Astrocyte (in vitro differentiated cells and primary cell): ENCODE measurements at regions not wholly inside any gene's neighbourhood (a gene's known extent, or its start where the extent isn't known, plus 50 kb on each side); places are given as distances from the start of the nearest gene placed in this dataset.
"Not testable (repeated sequence)": the region's sequence is repeated elsewhere in the genome, so short reads cannot be mapped to it uniquely, and the experiment has no call there.

Experiments used
- DNase-seq: peaks from one replicate; pipeline ENCODE4 v3.0.0-alpha.2; 2010; ENCODE audit warnings: low read depth
- FAIRE-seq: peaks from 2 replicates; lab custom pipeline; 2011; peaks lifted over from hg19 to GRCh38; lab: Jason Lieb, UNC
- H2AFZ ChIP-seq: 2 replicates; pipeline ENCODE4 v1.6.0; 2012; ENCODE audit warnings: low read depth, low read length, inconsistent platforms
- H3K27ac ChIP-seq: 2 replicates; pipeline ENCODE4 v1.5.1; 2011; ENCODE audit warnings: low read depth, low read length, inconsistent platforms
- H3K27me3 ChIP-seq: 2 replicates; pipeline ENCODE4 v1.6.0; 2011; ENCODE audit warnings: low read length, inconsistent platforms; ENCODE audit not compliant: insufficient read depth
- H3K36me3 ChIP-seq: 2 replicates; pipeline ENCODE4 v1.5.1; 2011; ENCODE audit warnings: low read length, inconsistent platforms; ENCODE audit not compliant: insufficient read depth
- H3K4me1 ChIP-seq: 2 replicates; pipeline ENCODE4 v1.5.1; 2011; ENCODE audit warnings: low read length, inconsistent platforms; ENCODE audit not compliant: insufficient read depth
- H3K4me2 ChIP-seq: 2 replicates; pipeline ENCODE4 v1.6.0; 2012; ENCODE audit warnings: low read length, inconsistent platforms
- H3K4me3 ChIP-seq: 2 replicates; pipeline ENCODE4 v1.5.1; 2011; ENCODE audit warnings: low read depth, mild to moderate bottlenecking, low read length, inconsistent platforms; ENCODE audit not compliant: insufficient read depth
- H3K79me2 ChIP-seq: 2 replicates; pipeline ENCODE4 v1.6.0; 2012; ENCODE audit warnings: mild to moderate bottlenecking, low read length, inconsistent platforms; ENCODE audit not compliant: insufficient read depth
- H3K9ac ChIP-seq: 2 replicates; pipeline ENCODE4 v1.6.0; 2012; ENCODE audit warnings: mild to moderate bottlenecking, low read length, inconsistent platforms
- H3K9me3 ChIP-seq: 2 replicates; pipeline ENCODE4 v1.5.1; 2012; ENCODE audit warnings: low read depth, mild to moderate bottlenecking, low read length, inconsistent platforms; ENCODE audit not compliant: insufficient read depth
- H4K20me1 ChIP-seq: 2 replicates; pipeline ENCODE4 v1.6.0; 2012; ENCODE audit warnings: low read length, inconsistent platforms; ENCODE audit not compliant: insufficient read depth
- H3K27ac Mint-ChIP-seq: one replicate; pipeline ENCODE4 v1.8.0; 2021; ENCODE audit warnings: mild to moderate bottlenecking, mixed read lengths; ENCODE audit not compliant: unreplicated experiment
- H3K27me3 Mint-ChIP-seq: one replicate; pipeline ENCODE4 v1.8.0; 2021; ENCODE audit warnings: low read depth, mixed read lengths; ENCODE audit not compliant: unreplicated experiment
- H3K36me3 Mint-ChIP-seq: one replicate; pipeline ENCODE4 v1.8.0; 2021; ENCODE audit warnings: low read depth, mixed read lengths; ENCODE audit not compliant: unreplicated experiment
- H3K4me1 Mint-ChIP-seq: one replicate; pipeline ENCODE4 v1.8.0; 2021; ENCODE audit warnings: low read depth, mixed read lengths; ENCODE audit not compliant: unreplicated experiment
- H3K4me3 Mint-ChIP-seq: one replicate; pipeline ENCODE4 v1.8.0; 2021; ENCODE audit warnings: mild to moderate bottlenecking, moderate library complexity, mixed read lengths; ENCODE audit not compliant: unreplicated experiment
- H3K9me3 Mint-ChIP-seq: one replicate; pipeline ENCODE4 v1.8.0; 2021; ENCODE audit warnings: mild to moderate bottlenecking, mixed read lengths; ENCODE audit not compliant: unreplicated experiment
- EZH2 ChIP-seq: IDR thresholded peaks from 2 replicates; pipeline ENCODE4 v1.6.1; 2012; ENCODE audit warnings: mild to moderate bottlenecking, low read length, inconsistent platforms; ENCODE audit not compliant: insufficient read depth
- TF ChIP-seq, protein P1 (sequence below): IDR thresholded peaks from 2 replicates; pipeline ENCODE4 v1.5.1; 2011; ENCODE audit warnings: low read depth, mild to moderate bottlenecking, inconsistent platforms, low read length, moderate library complexity; ENCODE audit not compliant: insufficient read depth

DNA sequence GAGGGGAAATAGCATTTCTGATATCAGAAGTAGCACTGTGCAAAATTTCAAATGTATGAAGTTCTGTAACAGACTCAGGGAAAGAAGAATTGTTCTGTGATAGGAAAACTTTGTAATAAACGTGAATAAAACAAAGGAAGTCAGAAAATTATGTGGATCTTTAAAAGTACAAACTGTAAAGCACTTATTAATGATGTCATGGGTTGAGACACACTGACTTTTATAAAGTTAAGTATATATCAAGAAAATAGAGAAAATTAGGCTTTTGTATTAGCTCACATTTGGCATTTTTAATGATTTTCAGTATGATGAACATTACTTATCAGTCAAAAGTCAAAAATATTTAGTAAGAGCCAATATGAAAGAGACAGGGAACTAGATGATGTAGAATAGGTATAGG is 1081.7 kb upstream of the EDIL3 start:
- H3K9me3 ChIP-seq, result no peaks in the 10 kb centered on the region
- DNase-seq (no peak), FAIRE-seq (no peak)
- no peak overlapping the region for H3K4me3 ChIP-seq
- Mint-ChIP-seq H3K27ac (no peak overlapping the region), H3K4me3 (no peak overlapping the region), H3K27me3 (no peaks in the 10 kb centered on the region), H3K4me1 (no peaks in the 10 kb centered on the region), H3K9me3 (no peaks in the 10 kb centered on the region), H3K36me3 (no peaks in the 10 kb centered on the region)
- no peaks in the 10 kb centered on the region for H3K4me1 ChIP-seq
- no peak overlapping the region for H2AFZ ChIP-seq
- no peaks in the 10 kb centered on the region for H3K36me3 ChIP-seq
- no peak overlapping the region for H3K9ac ChIP-seq
- TF ChIP-seq, protein P1, sequence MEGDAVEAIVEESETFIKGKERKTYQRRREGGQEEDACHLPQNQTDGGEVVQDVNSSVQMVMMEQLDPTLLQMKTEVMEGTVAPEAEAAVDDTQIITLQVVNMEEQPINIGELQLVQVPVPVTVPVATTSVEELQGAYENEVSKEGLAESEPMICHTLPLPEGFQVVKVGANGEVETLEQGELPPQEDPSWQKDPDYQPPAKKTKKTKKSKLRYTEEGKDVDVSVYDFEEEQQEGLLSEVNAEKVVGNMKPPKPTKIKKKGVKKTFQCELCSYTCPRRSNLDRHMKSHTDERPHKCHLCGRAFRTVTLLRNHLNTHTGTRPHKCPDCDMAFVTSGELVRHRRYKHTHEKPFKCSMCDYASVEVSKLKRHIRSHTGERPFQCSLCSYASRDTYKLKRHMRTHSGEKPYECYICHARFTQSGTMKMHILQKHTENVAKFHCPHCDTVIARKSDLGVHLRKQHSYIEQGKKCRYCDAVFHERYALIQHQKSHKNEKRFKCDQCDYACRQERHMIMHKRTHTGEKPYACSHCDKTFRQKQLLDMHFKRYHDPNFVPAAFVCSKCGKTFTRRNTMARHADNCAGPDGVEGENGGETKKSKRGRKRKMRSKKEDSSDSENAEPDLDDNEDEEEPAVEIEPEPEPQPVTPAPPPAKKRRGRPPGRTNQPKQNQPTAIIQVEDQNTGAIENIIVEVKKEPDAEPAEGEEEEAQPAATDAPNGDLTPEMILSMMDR, result no peak
- TF ChIP-seq EZH2, result no peak
- H3K4me2 ChIP-seq, result no peak overlapping the region
- no peaks in the 10 kb centered on the region for H3K27me3 ChIP-seq
- H3K79me2 ChIP-seq, result no peaks in the 10 kb centered on the region
- no peaks in the 10 kb centered on the region for H4K20me1 ChIP-seq
- H3K27ac ChIP-seq, result no peak overlapping the region

GRCh38 chr5:85472749-85473148 is 1088.1 kb upstream of the EDIL3 start:
- TF ChIP-seq EZH2, result no peak
- TF ChIP-seq, protein P1, result no peak
- Mint-ChIP-seq H3K27me3 (no peaks in the 10 kb centered on the region), H3K36me3 (no peaks in the 10 kb centered on the region), H3K9me3 (no peaks in the 10 kb centered on the region), H3K4me1 (no peaks in the 10 kb centered on the region), H3K4me3 (no peak overlapping the region), H3K27ac (no peak overlapping the region)
- DNase-seq, result no peak
- no peak overlapping the region for H2AFZ ChIP-seq
- FAIRE-seq, result no peak
- H3K79me2 ChIP-seq, result no peaks in the 10 kb centered on the region
- no peak overlapping the region for H3K4me3 ChIP-seq
- no peaks in the 10 kb centered on the region for H3K9me3 ChIP-seq
- H3K36me3 ChIP-seq, result no peaks in the 10 kb centered on the region
- H3K27me3 ChIP-seq, result no peaks in the 10 kb centered on the region
- H3K27ac ChIP-seq, result no peak overlapping the region
- no peaks in the 10 kb centered on the region for H4K20me1 ChIP-seq
- H3K9ac ChIP-seq, result no peak overlapping the region
- no peak overlapping the region for H3K4me2 ChIP-seq
- H3K4me1 ChIP-seq, result no peaks in the 10 kb centered on the region

DNA sequence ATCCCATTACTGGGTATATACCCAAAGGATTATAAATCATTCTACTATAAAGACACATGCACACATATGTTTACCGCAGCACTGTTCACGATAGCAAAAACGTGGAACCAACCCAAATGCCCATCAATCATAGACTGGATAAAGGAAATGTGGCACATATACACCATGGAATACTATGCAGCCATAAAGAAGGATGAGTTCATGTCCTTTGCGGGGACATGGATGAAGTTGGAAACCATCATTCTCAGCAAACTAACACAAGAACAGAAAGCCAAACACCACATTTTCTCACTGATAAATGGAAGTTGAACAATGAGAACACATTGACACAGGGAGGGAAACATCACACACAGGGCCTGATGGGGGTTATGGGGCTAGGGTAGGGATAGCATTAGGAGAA is 1090.5 kb upstream of the EDIL3 start:
- H3K4me3 Mint-ChIP-seq, H4K20me1 ChIP-seq: not testable (repeated sequence)

More for the DNA sequence above, 1090.5 kb upstream of the EDIL3 start:
- H3K9ac ChIP-seq, H2AFZ ChIP-seq, H3K4me1 ChIP-seq, H3K9me3 ChIP-seq, H3K9me3 Mint-ChIP-seq, H3K4me2 ChIP-seq, FAIRE-seq, H3K27me3 ChIP-seq, H3K79me2 ChIP-seq, H3K27ac Mint-ChIP-seq, H3K27ac ChIP-seq, H3K36me3 Mint-ChIP-seq, H3K27me3 Mint-ChIP-seq, H3K36me3 ChIP-seq, H3K4me3 ChIP-seq, DNase-seq, H3K4me1 Mint-ChIP-seq: not testable (repeated sequence)
